Retinal pigment epithelial cell (primary cell): ENCODE measurements at regions not wholly inside any gene's neighbourhood (a gene's known extent, or its start where the extent isn't known, plus 50 kb on each side); places are given as distances from the start of the nearest gene placed in this dataset.
A peak's percentile ranks its signal among the peaks of the same experiment; 100 is the strongest.

Source experiments
- DNase-seq: peaks from one replicate; pipeline ENCODE4 v3.0.0-alpha.2; 2010; ENCODE audit warnings: low read depth
- H3K4me3 ChIP-seq: 2 replicates; pipeline ENCODE4 v1.5.1; 2011; ENCODE audit warnings: mild to moderate bottlenecking, low read length, control low read depth, moderate library complexity
- CTCF ChIP-seq: conservative IDR thresholded peaks from 2 replicates; pipeline ENCODE4 v1.5.1; 2011; ENCODE audit warnings: low read depth, low read length, control low read depth, inconsistent platforms

- DNase-seq = no peak
- TF ChIP-seq CTCF = no peak
- H3K4me3 ChIP-seq = no peak overlapping the region
Observed at GRCh38 chr17:14717859-14718258, 417.0 kb downstream of the HS3ST3B1 start.

- no peak for TF ChIP-seq CTCF
- H3K4me3 ChIP-seq = no peak overlapping the region
- no peak for DNase-seq
Observed at GRCh38 chr17:14715561-14715960, 414.7 kb downstream of the HS3ST3B1 start.

- DNase-seq = no peak
- no peak for TF ChIP-seq CTCF
- H3K4me3 ChIP-seq = no peak overlapping the region
Observed at GRCh38 chr17:14712611-14713021, 411.7 kb downstream of the HS3ST3B1 start.

- no peak for DNase-seq
- TF ChIP-seq CTCF = no peak
- H3K4me3 ChIP-seq = no peak overlapping the region
Observed at GRCh38 chr17:14704121-14704520, 403.2 kb downstream of the HS3ST3B1 start.

- H3K4me3 ChIP-seq = no peak overlapping the region
- no peak for DNase-seq
- no peak for TF ChIP-seq CTCF
Observed at GRCh38 chr17:14701886-14702285, 401.0 kb downstream of the HS3ST3B1 start.

GRCh38 chr17:14699574-14700185 is 398.8 kb downstream of the HS3ST3B1 start:
- peak; percentile 50 for DNase-seq
- no peak for TF ChIP-seq CTCF

GRCh38 chr17:14693382-14693781 is 392.5 kb downstream of the HS3ST3B1 start:
- TF ChIP-seq CTCF = no peak
- no peak overlapping the region for H3K4me3 ChIP-seq
- no peak for DNase-seq

More at GRCh38 chr17:14699574-14700185, 398.8 kb downstream of the HS3ST3B1 start:
- H3K4me3 ChIP-seq = no peak overlapping the region
